GM12872 (cell line): ENCODE measurements at regions not wholly inside any gene's neighbourhood (a gene's known extent, or its start where the extent isn't known, plus 50 kb on each side); places are given as distances from the start of the nearest gene placed in this dataset.

Source experiments
- TF ChIP-seq, protein P1 (sequence below): IDR thresholded peaks from 3 replicates; pipeline ENCODE4 v1.5.1; 2011; ENCODE audit warnings: low read depth, mild to moderate bottlenecking, low read length, moderate library complexity; ENCODE audit not compliant: insufficient read depth

DNA sequence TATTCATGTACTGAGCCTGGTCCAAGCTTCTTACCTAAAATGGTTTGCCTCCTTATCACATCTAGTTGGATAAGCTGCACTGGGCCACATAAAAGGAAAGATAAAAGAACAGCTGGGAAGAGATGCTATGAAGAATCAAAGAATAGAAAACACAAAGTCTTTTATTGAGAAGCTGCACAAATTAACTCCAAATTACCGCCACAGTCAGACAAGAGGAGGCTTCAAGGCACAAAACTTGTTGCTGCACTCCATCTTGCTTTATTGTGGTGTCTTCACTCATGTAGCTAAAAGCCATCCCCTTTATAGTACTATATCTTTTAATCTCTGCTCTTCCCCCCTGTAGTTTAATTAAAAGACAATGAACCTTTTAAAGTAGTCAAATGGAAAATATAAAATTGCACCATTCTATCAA lies 330.6 kb upstream of the PMFBP1 start:
- TF ChIP-seq, protein P1, sequence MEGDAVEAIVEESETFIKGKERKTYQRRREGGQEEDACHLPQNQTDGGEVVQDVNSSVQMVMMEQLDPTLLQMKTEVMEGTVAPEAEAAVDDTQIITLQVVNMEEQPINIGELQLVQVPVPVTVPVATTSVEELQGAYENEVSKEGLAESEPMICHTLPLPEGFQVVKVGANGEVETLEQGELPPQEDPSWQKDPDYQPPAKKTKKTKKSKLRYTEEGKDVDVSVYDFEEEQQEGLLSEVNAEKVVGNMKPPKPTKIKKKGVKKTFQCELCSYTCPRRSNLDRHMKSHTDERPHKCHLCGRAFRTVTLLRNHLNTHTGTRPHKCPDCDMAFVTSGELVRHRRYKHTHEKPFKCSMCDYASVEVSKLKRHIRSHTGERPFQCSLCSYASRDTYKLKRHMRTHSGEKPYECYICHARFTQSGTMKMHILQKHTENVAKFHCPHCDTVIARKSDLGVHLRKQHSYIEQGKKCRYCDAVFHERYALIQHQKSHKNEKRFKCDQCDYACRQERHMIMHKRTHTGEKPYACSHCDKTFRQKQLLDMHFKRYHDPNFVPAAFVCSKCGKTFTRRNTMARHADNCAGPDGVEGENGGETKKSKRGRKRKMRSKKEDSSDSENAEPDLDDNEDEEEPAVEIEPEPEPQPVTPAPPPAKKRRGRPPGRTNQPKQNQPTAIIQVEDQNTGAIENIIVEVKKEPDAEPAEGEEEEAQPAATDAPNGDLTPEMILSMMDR = no peak

- TF ChIP-seq, protein P1 = peak; percentile 78
These were observed 330.0 kb upstream of the PMFBP1 start for GRCh38 chr16:72501739-72502593.

GRCh38 chr16:72500545-72500944 lies 328.6 kb upstream of the PMFBP1 start:
- TF ChIP-seq, protein P1 = no peak

GRCh38 chr16:72493716-72494415 lies 321.9 kb upstream of the PMFBP1 start:
- TF ChIP-seq, protein P1 = no peak

GRCh38 chr16:72487283-72487682 lies 315.3 kb upstream of the PMFBP1 start:
- TF ChIP-seq, protein P1 = no peak

- TF ChIP-seq, protein P1 = no peak
These were observed 310.7 kb upstream of the PMFBP1 start for GRCh38 chr16:72482695-72483094.

DNA sequence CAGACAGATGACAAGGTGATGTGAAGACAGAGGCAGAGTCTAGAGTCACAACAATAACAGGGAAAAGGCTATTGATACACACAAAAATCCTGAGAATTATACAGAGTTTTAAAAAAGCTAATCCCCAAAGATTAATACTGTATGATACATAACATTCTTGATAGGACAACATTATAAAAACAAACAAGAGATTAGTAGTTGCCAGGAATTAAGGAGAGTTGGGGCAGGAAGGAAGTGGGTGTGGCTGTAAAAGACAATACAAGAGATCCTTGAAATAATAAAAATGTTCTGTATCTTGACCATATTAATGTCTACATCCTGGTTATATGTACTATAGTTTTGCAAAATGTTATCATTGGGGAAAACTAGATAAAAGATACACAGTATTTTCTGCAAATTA lies 309.5 kb upstream of the PMFBP1 start:
- TF ChIP-seq, protein P1 = no peak
